HG02943 (cell line): ENCODE measurements at regions not wholly inside any gene's neighbourhood (a gene's known extent, or its start where the extent isn't known, plus 50 kb on each side); places are given as distances from the start of the nearest gene placed in this dataset.
"Not testable (repeated sequence)": the region's sequence is repeated elsewhere in the genome, so short reads cannot be mapped to it uniquely, and the experiment has no call there.

Source experiments
- ATAC-seq: cut with Tn5 transposase; IDR thresholded peaks from one replicate; pipeline ENCODE4 v1.9.1; 2021; ENCODE audit warnings: mild to moderate bottlenecking, low read depth, moderate library complexity; ENCODE audit not compliant: unreplicated experiment

GRCh38 chr10:109809954-109810353 lies 113.4 kb downstream of the XPNPEP1 start:
- not testable (repeated sequence) for ATAC-seq

GRCh38 chr10:109801191-109801590 lies 122.1 kb downstream of the XPNPEP1 start:
- not testable (repeated sequence) for ATAC-seq

DNA sequence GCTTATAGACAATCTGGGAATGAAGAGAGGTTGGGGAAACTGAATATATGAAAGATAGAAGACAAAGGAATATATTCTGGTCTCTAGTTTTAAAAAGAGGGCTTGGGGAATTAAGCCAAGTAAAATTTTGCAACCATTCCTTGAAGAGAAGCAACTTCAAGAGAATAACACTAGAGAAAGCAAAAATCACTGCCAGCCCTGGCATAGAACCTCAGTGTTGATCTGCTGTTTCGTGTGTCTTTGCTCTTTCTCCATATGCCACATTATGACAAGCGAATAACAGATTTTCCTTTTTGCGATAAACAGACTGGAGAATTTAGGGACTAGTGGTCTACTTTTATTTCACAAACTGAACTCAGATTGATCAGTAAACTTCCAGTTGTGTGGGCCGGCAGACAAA lies 132.7 kb downstream of the XPNPEP1 start:
- no peak for ATAC-seq

- no peak for ATAC-seq
Measured at GRCh38 chr10:109784236-109784635, 139.1 kb downstream of the XPNPEP1 start.

DNA sequence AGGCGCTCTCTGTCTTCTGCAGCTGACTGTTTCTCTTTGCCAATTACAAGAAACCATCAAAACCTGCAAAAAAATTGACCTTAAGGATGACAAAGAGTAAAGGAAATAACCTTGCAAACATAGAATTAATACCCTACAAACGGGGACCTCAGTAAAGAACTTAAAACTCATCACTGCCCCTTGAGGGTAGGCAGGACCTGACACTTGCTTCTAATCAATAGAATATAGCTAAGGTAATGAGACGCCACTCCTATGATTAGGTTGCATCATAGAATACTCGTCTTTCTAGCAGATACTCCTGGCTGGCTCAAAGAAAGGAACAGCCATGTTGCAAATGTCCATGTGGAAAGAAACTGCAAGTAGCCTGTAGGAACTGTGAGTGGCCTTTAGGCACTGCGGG lies 140.0 kb downstream of the XPNPEP1 start:
- no peak for ATAC-seq

DNA sequence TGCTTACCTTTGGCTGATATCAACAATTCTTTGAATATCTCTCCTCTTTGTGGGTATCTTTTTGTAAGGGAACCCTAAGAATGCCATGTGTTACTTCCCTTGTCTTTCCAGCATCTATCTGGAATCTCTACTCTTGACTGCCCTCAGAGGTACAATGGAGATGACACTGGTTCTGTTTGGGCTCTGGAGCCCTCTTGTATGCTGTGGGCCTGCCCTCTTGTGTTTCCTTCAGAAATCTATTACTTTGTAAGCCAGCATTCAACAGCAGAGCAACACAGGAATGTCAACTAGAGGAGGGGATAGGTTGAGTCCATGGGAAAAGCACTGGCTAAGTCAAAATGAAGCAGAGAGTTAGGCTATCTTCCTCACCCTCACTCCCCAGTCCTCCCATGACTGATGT lies 142.3 kb downstream of the XPNPEP1 start:
- no peak for ATAC-seq

DNA sequence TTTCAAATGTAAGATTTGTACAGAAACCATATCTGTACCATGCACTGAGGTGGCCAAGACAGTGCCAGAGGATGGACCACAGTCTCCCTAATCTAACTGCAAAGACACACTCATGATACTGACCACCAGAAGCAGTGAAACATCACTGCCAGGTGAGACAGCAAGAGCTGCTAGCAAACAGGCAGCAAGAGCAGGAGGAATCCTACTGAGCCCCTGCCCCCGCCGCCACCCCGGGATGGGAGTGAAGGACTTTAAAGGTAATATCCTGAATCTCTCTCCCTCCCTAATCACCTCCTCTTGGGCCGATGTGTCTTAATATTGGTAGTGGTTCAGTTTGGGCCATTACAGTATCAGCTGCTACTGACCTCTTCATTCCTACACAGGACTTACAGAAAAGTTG lies 144.3 kb downstream of the XPNPEP1 start:
- no peak for ATAC-seq

- ATAC-seq = no peak
Measured at GRCh38 chr10:109774121-109774440, 149.2 kb downstream of the XPNPEP1 start.

- no peak for ATAC-seq
Measured at GRCh38 chr10:109773288-109774120, 149.8 kb downstream of the XPNPEP1 start.

GRCh38 chr10:109770663-109771062 lies 152.6 kb downstream of the XPNPEP1 start:
- ATAC-seq = no peak

DNA sequence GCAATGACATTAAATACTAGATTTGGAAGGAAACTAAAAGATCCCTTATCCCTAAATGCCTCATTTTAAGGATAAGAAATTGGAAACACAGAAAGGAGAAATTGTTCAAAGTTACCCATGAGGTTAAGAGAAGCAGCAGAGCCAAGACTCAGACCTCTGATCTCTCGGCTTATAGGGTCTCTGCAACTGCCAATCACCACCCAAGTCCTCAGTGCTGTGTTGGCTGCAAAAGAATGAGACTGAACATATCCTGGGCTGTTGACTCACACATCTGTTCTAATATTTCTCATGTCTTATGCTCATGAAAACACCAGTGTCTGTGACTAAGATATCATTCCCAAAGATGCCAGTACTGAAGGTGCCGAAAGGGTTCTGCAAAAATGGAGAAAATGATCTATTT lies 153.3 kb downstream of the XPNPEP1 start:
- ATAC-seq = no peak

GRCh38 chr10:109765838-109766237 lies 157.5 kb downstream of the XPNPEP1 start:
- no peak for ATAC-seq

- ATAC-seq = no peak
Measured at GRCh38 chr10:109762555-109762954, 160.8 kb downstream of the XPNPEP1 start.

GRCh38 chr10:109757670-109758069 lies 165.6 kb downstream of the XPNPEP1 start:
- ATAC-seq = not testable (repeated sequence)

- ATAC-seq = no peak
Measured at GRCh38 chr10:109746861-109747260, 176.4 kb downstream of the XPNPEP1 start.

DNA sequence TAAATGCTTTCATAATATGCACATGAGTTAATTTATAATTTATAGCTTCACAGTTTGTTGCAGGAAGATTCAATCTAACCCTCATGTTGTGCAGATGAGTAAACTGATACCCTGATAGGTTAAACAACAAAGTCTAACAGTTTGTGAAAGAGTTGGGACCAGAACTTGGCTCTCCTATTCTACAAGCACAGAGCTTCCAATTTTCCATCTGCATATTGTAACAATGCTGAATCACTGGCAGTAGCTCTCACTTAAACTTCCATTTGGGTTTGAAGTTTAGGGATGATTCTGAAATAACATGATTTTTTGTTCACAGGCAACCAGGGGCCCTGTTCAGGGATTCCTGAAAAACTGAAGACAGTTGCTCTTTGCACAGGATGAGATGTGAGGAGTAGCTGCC lies 179.3 kb downstream of the XPNPEP1 start:
- no peak for ATAC-seq

GRCh38 chr10:109743574-109743973 lies 179.7 kb downstream of the XPNPEP1 start:
- ATAC-seq = no peak

GRCh38 chr10:109743146-109743545 lies 180.2 kb downstream of the XPNPEP1 start:
- ATAC-seq = no peak

DNA sequence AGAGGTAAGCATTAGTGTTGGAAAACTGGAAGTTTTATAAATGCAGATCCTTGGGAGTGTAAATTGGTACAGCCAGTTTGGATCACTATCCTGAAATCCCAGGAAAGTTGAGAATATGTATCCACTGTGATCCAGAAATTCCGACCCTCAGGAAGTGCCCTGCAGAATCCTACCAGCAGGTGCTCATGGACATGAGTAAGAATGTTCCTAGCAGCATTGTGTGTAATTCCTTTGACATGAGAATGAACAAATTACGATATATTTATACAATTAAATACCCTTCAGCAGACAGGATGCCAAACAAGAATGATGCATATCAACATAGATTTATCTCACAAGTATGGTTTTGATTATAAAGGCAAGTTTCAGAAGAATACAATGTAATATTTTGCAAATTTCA lies 181.6 kb downstream of the XPNPEP1 start:
- ATAC-seq = no peak

DNA sequence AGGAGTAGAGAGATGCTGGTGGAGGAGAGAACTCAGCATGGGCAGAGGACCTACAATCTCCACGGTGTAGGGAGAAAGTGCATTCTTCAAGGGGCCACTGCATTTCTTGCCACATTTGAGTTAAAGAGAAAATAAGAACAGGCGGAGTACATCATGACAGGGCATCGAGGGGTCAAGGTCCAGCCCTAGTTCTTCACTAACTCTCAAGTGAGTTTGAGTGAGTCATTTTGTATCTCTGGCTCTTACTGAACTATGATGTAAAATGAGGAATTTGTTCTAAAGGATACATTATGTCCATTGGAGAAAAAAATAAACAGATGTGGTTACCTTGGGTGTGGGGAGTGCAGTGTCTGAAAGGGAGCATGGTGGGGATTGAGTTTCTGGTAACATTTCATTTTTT lies 182.9 kb downstream of the XPNPEP1 start:
- no peak for ATAC-seq

DNA sequence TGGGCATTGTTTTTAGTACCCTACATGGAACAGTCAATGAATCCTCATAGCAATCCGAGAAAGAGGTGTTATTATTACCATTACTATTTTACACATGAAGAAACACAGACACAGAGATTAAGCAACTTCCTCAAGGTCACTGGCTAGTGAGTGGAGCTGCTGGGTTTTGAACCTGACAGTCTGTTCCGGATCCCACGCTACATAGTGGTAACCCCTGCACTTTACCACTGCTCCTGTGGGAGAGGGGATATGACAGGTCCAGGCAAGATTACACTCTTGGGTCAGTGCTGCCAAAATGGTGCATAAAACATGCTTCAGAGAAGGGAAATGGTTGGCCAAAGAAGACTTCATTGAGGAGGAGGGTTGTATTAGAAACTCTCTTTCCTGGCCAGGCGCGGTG lies 185.7 kb downstream of the XPNPEP1 start:
- no peak for ATAC-seq

DNA sequence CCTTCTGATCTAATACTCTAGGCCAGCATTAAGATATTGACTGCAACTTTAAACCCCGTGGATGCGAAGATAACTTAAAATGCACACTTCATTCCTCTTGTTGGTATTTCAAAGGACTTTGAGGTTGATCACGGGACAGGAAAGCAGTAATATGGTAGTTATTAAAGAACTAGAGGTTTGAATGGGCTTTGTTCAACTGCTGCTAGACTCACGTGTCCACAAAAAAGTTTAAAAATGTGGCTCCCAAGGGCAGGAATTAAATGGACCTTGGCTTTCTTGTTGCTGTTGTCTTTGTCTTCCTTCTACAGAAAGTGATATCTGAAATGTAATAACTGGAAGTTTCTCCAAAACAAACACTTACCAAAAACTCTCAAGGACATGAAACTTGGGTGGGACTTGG lies 186.3 kb downstream of the XPNPEP1 start:
- no peak for ATAC-seq

GRCh38 chr10:109735776-109736175 lies 187.5 kb downstream of the XPNPEP1 start:
- ATAC-seq = no peak
